ENCODE measurements at regions not wholly inside any gene's neighbourhood (a gene's known extent, or its start where the extent isn't known, plus 50 kb on each side); places are given as distances from the start of the nearest gene placed in this dataset.

- TF ChIP-seq CTCF (IDR thresholded peaks at IDR 0.05; ENCODE audit: low read length): no peak
- TF ChIP-seq EZH2 (IDR thresholded peaks at IDR 0.05; ENCODE audit: borderline replicate concordance, low read length): no peak
Measured at GRCh38 chr12:88424791-88425730, 155.2 kb downstream of the KITLG start.

All from OCI-LY1 (cell line).